ENCODE measurements at regions not wholly inside any gene's neighbourhood (a gene's known extent, or its start where the extent isn't known, plus 50 kb on each side); places are given as distances from the start of the nearest gene placed in this dataset.

- no peak for TF ChIP-seq CTCF (conservative IDR thresholded peaks at IDR 0.05; ENCODE audit: low read depth, low read length)
- H3K4me3 ChIP-seq (ENCODE audit: low read depth, low read length): no peak overlapping the region
- peak; percentile 45 for DNase-seq (ENCODE audit: low read depth)
These were observed 923.0 kb upstream of the CELF2 start for GRCh38 chr10:10094691-10095090.

- no peak overlapping the region for H3K4me3 ChIP-seq (ENCODE audit: low read depth, low read length)
- no peak for TF ChIP-seq CTCF (conservative IDR thresholded peaks at IDR 0.05; ENCODE audit: low read depth, low read length)
- peak; percentile 47 for DNase-seq (ENCODE audit: low read depth)
These were observed 921.4 kb upstream of the CELF2 start for GRCh38 chr10:10096296-10096695.

- no peak for TF ChIP-seq CTCF (conservative IDR thresholded peaks at IDR 0.05; ENCODE audit: low read depth, low read length)
- no peak for DNase-seq (ENCODE audit: low read depth)
- no peak overlapping the region for H3K4me3 ChIP-seq (ENCODE audit: low read depth, low read length)
These were observed 920.8 kb upstream of the CELF2 start for GRCh38 chr10:10096898-10097297.

GRCh38 chr10:10101106-10101505 is 916.6 kb upstream of the CELF2 start:
- H3K4me3 ChIP-seq (ENCODE audit: low read depth, low read length): no peak overlapping the region
- no peak for TF ChIP-seq CTCF (conservative IDR thresholded peaks at IDR 0.05; ENCODE audit: low read depth, low read length)
- no peak for DNase-seq (ENCODE audit: low read depth)

- TF ChIP-seq CTCF (conservative IDR thresholded peaks at IDR 0.05; ENCODE audit: low read depth, low read length): no peak
- DNase-seq (ENCODE audit: low read depth): no peak
- H3K4me3 ChIP-seq (ENCODE audit: low read depth, low read length): no peak overlapping the region
These were observed 906.7 kb upstream of the CELF2 start for GRCh38 chr10:10110844-10111490.

- H3K4me3 ChIP-seq (ENCODE audit: low read depth, low read length): no peak overlapping the region
- DNase-seq (ENCODE audit: low read depth): no peak
- TF ChIP-seq CTCF (conservative IDR thresholded peaks at IDR 0.05; ENCODE audit: low read depth, low read length): no peak
These were observed 899.5 kb upstream of the CELF2 start for GRCh38 chr10:10118131-10118530.

- H3K4me3 ChIP-seq (ENCODE audit: low read depth, low read length): no peak overlapping the region
- no peak for DNase-seq (ENCODE audit: low read depth)
- no peak for TF ChIP-seq CTCF (conservative IDR thresholded peaks at IDR 0.05; ENCODE audit: low read depth, low read length)
These were observed 897.0 kb upstream of the CELF2 start for GRCh38 chr10:10120671-10121070.

Data from choroid plexus epithelial cell (primary cell).